Bronchial epithelial cell (primary cell): ENCODE measurements at regions not wholly inside any gene's neighbourhood (a gene's known extent, or its start where the extent isn't known, plus 50 kb on each side); places are given as distances from the start of the nearest gene placed in this dataset.

Experiments
- DNase-seq: peaks from one replicate; pipeline ENCODE4 v3.0.0-alpha.2; 2010; ENCODE audit warnings: low read depth
- FAIRE-seq: peaks from 2 replicates; lab custom pipeline; 2011; peaks lifted over from hg19 to GRCh38; lab: Jason Lieb, UNC
- H3K27me3 ChIP-seq: 2 replicates; pipeline ENCODE4 v1.5.1; 2011; ENCODE audit warnings: low read length; ENCODE audit not compliant: control insufficient read depth, insufficient read depth
- H3K36me3 ChIP-seq: 2 replicates; pipeline ENCODE4 v1.5.1; 2011; ENCODE audit warnings: low read length; ENCODE audit not compliant: control insufficient read depth, insufficient read depth
- H3K4me3 ChIP-seq: 2 replicates; pipeline ENCODE4 v1.5.1; 2011; ENCODE audit warnings: mild to moderate bottlenecking, low read depth, low read length, control low read depth
- CTCF ChIP-seq: IDR thresholded peaks from 2 replicates; pipeline ENCODE4 v1.5.1; 2011; ENCODE audit warnings: mild to moderate bottlenecking, moderate library complexity, low read length, control low read depth, inconsistent platforms; ENCODE audit not compliant: insufficient read depth, severe bottlenecking

GRCh38 chr20:58007947-58008346 is 220.5 kb downstream of the ANKRD60 start:
- no peak for FAIRE-seq
- DNase-seq, result no peak

DNA sequence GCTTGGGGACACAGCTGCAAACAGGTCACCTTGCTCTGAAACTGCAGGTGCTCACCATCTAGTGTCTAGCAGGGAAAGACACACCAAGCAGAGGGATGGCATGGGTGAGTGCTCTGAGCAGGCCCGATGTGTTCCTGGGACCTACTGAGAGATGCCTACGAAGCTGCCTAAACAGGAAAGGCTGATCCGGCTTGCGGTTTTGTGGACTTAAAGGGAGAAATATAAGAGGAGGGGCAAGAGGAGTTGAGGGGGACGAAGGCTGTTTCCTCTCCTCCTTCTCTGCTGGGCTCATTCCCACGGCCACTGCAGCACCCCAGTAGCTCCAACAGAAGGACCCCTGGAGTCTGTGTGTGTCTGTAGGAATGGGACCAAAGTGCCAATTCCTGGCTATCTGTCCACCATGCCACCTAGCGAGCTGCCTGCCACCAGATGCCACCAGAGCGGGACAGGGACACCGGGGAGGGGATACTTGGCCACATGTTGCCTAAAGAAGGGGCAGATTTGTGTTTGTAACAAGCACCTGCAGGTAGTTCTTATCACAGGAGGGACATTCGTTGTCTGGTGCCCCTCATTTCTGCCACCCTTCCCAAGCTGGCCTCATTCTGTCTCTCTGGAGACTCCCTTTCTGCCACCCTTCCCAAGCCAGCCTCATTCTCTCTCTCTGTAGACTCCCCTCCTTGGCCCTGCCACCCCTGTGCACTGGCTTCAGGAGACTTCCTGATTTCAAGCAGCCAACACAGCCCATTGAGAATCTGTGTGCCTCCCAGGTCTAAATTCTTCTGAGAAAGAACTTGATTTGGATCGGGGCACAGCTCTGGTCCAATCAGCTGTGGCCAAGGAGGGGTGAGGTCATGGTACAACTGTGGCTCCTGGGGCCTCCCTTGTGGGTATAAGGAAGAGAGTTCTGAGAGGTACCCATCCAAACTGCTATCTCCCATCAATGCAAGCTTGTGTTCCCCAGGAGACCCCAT is 221.8 kb downstream of the ANKRD60 start:
- DNase-seq, result no peak
- H3K4me3 ChIP-seq, result no peak overlapping the region
- H3K27me3 ChIP-seq, result no peaks in the 10 kb centered on the region
- TF ChIP-seq CTCF, result no peak
- no peaks in the 10 kb centered on the region for H3K36me3 ChIP-seq
- FAIRE-seq, result no peak

More at GRCh38 chr20:58007947-58008346, 220.5 kb downstream of the ANKRD60 start:
- H3K27me3 ChIP-seq, result no peaks in the 10 kb centered on the region
- H3K36me3 ChIP-seq, result no peaks in the 10 kb centered on the region
- no peak for TF ChIP-seq CTCF
- no peak overlapping the region for H3K4me3 ChIP-seq

DNA sequence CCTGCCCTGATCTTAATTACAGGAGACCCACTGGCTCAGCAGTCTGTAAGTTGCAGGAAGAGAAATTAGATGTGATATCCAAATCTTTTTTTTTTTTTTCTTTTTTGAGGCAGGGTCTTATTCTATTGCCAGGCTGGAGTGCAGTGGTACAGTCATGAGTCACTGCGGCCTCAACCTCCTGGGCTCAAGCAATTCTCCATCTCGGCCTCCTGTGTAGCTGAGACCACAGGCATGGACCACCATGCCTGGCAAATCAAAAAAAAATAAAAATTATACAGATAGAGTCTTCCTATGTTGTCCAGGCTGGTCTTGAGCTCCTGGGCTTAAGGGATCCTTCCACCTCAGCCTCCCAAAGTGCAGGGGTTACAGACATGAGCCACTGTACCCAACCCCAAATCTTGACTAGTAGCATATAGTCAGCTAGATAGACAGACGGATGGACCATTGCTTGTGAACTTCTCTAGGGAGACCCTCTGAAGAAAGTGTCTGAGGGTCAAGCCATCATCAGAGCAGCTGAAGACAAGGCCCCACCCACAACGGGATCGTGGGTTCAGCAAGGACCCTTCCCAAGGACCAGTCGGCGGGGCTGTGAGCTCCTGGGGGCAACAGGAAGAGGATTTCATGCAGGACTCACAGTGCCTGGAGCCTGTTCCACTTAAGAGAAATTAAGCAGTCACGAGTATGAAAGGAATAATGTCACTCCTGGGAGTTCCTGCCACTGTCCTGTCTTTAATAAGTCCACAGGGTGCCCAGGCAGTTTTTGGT is 222.7 kb downstream of the ANKRD60 start:
- DNase-seq (no peak), FAIRE-seq (no peak)
- no peak for TF ChIP-seq CTCF
- no peak overlapping the region for H3K4me3 ChIP-seq
- no peaks in the 10 kb centered on the region for H3K36me3 ChIP-seq
- no peaks in the 10 kb centered on the region for H3K27me3 ChIP-seq

DNA sequence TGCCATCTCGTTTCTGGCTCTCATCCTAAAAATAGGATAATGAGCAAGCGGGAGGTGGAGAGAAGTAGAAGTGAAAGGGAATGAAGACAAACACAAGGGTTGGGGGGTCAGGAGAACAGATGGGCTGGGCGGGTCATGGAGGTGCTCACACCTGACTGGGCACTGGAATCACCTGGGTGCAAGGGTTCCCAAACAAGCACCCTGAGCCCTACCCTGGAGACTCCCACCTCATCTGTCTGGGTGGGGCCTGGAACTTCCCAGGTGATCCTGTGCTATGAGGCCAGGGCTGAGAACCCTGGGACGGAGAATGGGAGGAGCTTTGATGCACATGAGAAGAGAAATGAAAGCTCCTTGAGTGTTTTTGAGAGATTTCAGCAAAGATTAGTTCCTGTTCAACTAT is 223.6 kb downstream of the ANKRD60 start:
- FAIRE-seq (no peak), DNase-seq (no peak)
- Histone ChIP-seq H3K36me3 (no peaks in the 10 kb centered on the region), H3K4me3 (no peak overlapping the region), H3K27me3 (peaks cover under 1% of the 10 kb centered on the region)
- TF ChIP-seq CTCF, result no peak

DNA sequence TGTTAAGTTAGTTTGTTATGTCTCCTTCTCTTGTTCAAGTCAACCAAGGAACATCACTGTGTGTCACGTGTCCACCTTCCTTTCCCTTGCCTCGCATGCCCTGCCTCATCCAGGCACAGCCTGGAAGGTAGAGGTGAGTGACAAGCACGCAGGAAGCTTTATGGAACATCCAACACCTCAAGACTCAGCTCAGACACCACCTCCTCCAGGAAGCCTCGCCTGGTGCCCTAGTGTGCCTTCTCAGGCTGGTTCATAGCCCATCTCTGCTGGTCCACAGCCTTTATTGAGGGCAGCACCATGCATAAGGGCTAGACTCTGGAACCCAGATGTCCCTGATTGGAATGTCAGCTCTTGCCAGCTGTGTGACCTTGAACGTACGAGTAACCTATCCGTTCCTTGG is 224.3 kb downstream of the ANKRD60 start:
- peak; percentile 18 for FAIRE-seq
- DNase-seq, result no peak
- TF ChIP-seq CTCF, result no peak
- peaks cover 5% of the 10 kb centered on the region for H3K27me3 ChIP-seq
- no peak overlapping the region for H3K4me3 ChIP-seq
- no peaks in the 10 kb centered on the region for H3K36me3 ChIP-seq
